ENCODE measurements at regions not wholly inside any gene's neighbourhood (a gene's known extent, or its start where the extent isn't known, plus 50 kb on each side); places are given as distances from the start of the nearest gene placed in this dataset.

DNA sequence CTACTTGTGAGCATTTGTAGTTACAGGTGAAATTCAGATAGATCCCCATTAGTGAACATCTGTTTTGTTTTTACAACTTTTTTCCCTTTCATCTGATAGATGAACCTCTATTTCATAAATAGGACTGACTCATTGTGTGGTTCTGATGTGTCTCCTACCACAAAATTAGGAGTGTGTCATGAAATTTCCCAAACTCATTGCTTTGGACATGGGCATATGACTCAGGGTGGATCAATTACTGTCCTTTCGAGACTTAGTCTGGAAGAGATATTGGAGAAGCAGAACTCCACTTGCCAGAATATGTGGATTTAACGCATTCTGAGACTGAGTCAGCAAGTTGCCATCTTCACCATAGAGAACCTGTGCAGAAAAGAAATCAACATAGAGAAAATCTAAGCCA lies 53.5 kb upstream of the PCDH10 start:
- no peaks in the 10 kb centered on the region for H3K4me1 ChIP-seq (ENCODE audit: control insufficient read depth, extremely low read depth, insufficient read depth, low read length)
- DNase-seq (ENCODE audit: low read depth, low spot score) (no peak), FAIRE-seq (no peak)
- no peak for TF ChIP-seq EZH2 (IDR thresholded peaks at IDR 0.05; ENCODE audit: low read length)
- TF ChIP-seq, protein P1, sequence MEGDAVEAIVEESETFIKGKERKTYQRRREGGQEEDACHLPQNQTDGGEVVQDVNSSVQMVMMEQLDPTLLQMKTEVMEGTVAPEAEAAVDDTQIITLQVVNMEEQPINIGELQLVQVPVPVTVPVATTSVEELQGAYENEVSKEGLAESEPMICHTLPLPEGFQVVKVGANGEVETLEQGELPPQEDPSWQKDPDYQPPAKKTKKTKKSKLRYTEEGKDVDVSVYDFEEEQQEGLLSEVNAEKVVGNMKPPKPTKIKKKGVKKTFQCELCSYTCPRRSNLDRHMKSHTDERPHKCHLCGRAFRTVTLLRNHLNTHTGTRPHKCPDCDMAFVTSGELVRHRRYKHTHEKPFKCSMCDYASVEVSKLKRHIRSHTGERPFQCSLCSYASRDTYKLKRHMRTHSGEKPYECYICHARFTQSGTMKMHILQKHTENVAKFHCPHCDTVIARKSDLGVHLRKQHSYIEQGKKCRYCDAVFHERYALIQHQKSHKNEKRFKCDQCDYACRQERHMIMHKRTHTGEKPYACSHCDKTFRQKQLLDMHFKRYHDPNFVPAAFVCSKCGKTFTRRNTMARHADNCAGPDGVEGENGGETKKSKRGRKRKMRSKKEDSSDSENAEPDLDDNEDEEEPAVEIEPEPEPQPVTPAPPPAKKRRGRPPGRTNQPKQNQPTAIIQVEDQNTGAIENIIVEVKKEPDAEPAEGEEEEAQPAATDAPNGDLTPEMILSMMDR (optimal IDR thresholded peaks at IDR 0.05 in 1 of 3, IDR thresholded peaks at IDR 0.05 in 1 of 3, conservative IDR thresholded peaks at IDR 0.05 in 1 of 3; ENCODE audit: extremely low read depth in 1 of 3, insufficient read depth in 2 of 3, low read length in 3 of 3), result no peak
- H3K9me1 ChIP-seq (ENCODE audit: control insufficient read depth, extremely low read depth, insufficient read depth, low read length), result no peaks in the 10 kb centered on the region
- no peaks in the 10 kb centered on the region for H3K79me2 ChIP-seq (ENCODE audit: control insufficient read depth, insufficient read depth, low read length)
- no peaks in the 10 kb centered on the region for H4K20me1 ChIP-seq (ENCODE audit: control insufficient read depth, extremely low read depth, insufficient read depth, low read length)
- H3K27me3 ChIP-seq (ENCODE audit: control insufficient read depth, extremely low read depth, insufficient read depth, low read length), result no peaks in the 10 kb centered on the region
- no peak overlapping the region for H3K9ac ChIP-seq (ENCODE audit: control insufficient read depth, extremely low read depth, insufficient read depth, low read length)
- H3K9me3 ChIP-seq (ENCODE audit: control insufficient read depth, low read depth, low read length), result no peaks in the 10 kb centered on the region
- H3K36me3 ChIP-seq (ENCODE audit: control insufficient read depth in 2 of 2, extremely low read depth in 1 of 2, insufficient read depth in 2 of 2, low read length in 2 of 2), result no peaks in the 10 kb centered on the region
- dilution Hi-C loops (cut with MboI; ENCODE audit: extremely low pct_ligation_motif_present, low sequenced_read_pairs), result no loop called here
- no peak overlapping the region for H2AFZ ChIP-seq (ENCODE audit: control insufficient read depth, low read length)
- no peak overlapping the region for H3K4me2 ChIP-seq (ENCODE audit: control insufficient read depth, extremely low read depth, insufficient read depth, low read depth, low read length)
- H3K27ac ChIP-seq (ENCODE audit: control insufficient read depth, insufficient read depth, low read length), result no peak overlapping the region
- no peak overlapping the region for H3K4me3 ChIP-seq (ENCODE audit: control insufficient read depth in 2 of 3, extremely low read depth in 1 of 3, insufficient read depth in 2 of 3, low read depth in 1 of 3, low read length in 3 of 3)

DNA sequence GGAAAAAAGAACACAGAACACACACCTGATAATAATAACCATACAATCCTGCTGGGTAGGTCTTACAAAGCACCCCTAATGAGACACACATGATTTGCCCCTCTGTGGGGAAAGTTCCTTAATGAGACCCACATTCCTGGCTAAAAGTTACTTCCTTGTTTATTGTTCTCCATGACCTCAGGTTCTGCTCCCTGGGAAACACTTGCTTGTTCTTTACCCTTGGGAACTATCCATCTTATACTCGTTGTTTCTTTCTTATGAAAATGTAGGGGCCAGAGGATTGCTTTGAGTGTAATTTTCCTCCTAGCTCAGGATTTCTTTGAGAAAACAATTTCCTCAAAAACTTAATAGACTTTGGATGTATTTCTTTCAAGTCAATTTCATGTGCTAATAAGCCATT lies 52.1 kb upstream of the PCDH10 start:
- no peaks in the 10 kb centered on the region for H3K27me3 ChIP-seq (ENCODE audit: control insufficient read depth, extremely low read depth, insufficient read depth, low read length)
- TF ChIP-seq, protein P1 (optimal IDR thresholded peaks at IDR 0.05 in 1 of 3, IDR thresholded peaks at IDR 0.05 in 1 of 3, conservative IDR thresholded peaks at IDR 0.05 in 1 of 3; ENCODE audit: extremely low read depth in 1 of 3, insufficient read depth in 2 of 3, low read length in 3 of 3), result no peak
- no peak for TF ChIP-seq EZH2 (IDR thresholded peaks at IDR 0.05; ENCODE audit: low read length)
- no peak overlapping the region for H3K27ac ChIP-seq (ENCODE audit: control insufficient read depth, insufficient read depth, low read length)
- no peak overlapping the region for H3K4me2 ChIP-seq (ENCODE audit: control insufficient read depth, extremely low read depth, insufficient read depth, low read depth, low read length)
- no peaks in the 10 kb centered on the region for H4K20me1 ChIP-seq (ENCODE audit: control insufficient read depth, extremely low read depth, insufficient read depth, low read length)
- H3K9me1 ChIP-seq (ENCODE audit: control insufficient read depth, extremely low read depth, insufficient read depth, low read length), result no peaks in the 10 kb centered on the region
- H3K9ac ChIP-seq (ENCODE audit: control insufficient read depth, extremely low read depth, insufficient read depth, low read length), result no peak overlapping the region
- H3K4me3 ChIP-seq (ENCODE audit: control insufficient read depth in 2 of 3, extremely low read depth in 1 of 3, insufficient read depth in 2 of 3, low read depth in 1 of 3, low read length in 3 of 3), result no peak overlapping the region
- no peak overlapping the region for H2AFZ ChIP-seq (ENCODE audit: control insufficient read depth, low read length)
- H3K79me2 ChIP-seq (ENCODE audit: control insufficient read depth, insufficient read depth, low read length), result no peaks in the 10 kb centered on the region
- no peaks in the 10 kb centered on the region for H3K36me3 ChIP-seq (ENCODE audit: control insufficient read depth in 2 of 2, extremely low read depth in 1 of 2, insufficient read depth in 2 of 2, low read length in 2 of 2)
- H3K4me1 ChIP-seq (ENCODE audit: control insufficient read depth, extremely low read depth, insufficient read depth, low read length), result no peaks in the 10 kb centered on the region
- FAIRE-seq (no peak), DNase-seq (ENCODE audit: low read depth, low spot score) (no peak)
- no peaks in the 10 kb centered on the region for H3K9me3 ChIP-seq (ENCODE audit: control insufficient read depth, low read depth, low read length)
- dilution Hi-C loops (cut with MboI; ENCODE audit: extremely low pct_ligation_motif_present, low sequenced_read_pairs), result no loop called here

Small RNAs in the stretch of these regions (small RNA-seq; reads per million reads assigned to genes)
- 0 reads per million in 3 experiments for gene AC096711.1 (ENCODE audit: insufficient read length in 3 of 3, low read depth in 3 of 3, low replicate concordance in 1 of 3)
